HEK293 (cell line): ENCODE measurements at regions not wholly inside any gene's neighbourhood (a gene's known extent, or its start where the extent isn't known, plus 50 kb on each side); places are given as distances from the start of the nearest gene placed in this dataset.

Experiments
- CTCF ChIA-PET: fragments of 350-600 bp; formaldehyde crosslinking; extraction: SDS; loops from one replicate; lab custom pipeline; 2021; ENCODE audit warnings: antibody characterized with exemption; lab: Yijun Ruan, JAX
- POLR2A ChIA-PET: fragments of 300-600 bp; formaldehyde crosslinking; extraction: SDS; loops from one replicate; lab custom pipeline; 2020; ENCODE audit warnings: antibody characterized with exemption, inconsistent platforms; lab: Yijun Ruan, JAX
- H3K27ac ChIP-seq: fragments of 200-500 bp; sonication (Bioruptor generic); 2 replicates; pipeline ENCODE4 v1.5.1; 2014; ENCODE audit warnings: low read depth, low read length, control low read depth, inconsistent platforms; ENCODE audit errors: extremely low read depth
- H3K36me3 ChIP-seq, 2 experiments: fragments of 200-500 bp in 1 of 2; sonication (Bioruptor generic) in 1 of 2; 1 replicate in 1 of 2; 2 replicates in 1 of 2; pipeline ENCODE4 v1.5.1; 2014 to 2017; ENCODE audit warnings: inconsistent platforms in 2 of 2, low read length in 2 of 2; ENCODE audit not compliant: control insufficient read depth in 2 of 2, insufficient read depth in 1 of 2
- H3K4me1 ChIP-seq: fragments of 200-500 bp; sonication (Bioruptor generic); 2 replicates; pipeline ENCODE4 v1.5.1; 2014; ENCODE audit warnings: mild to moderate bottlenecking, low read length, inconsistent platforms; ENCODE audit not compliant: control insufficient read depth, insufficient read depth
- H3K4me3 ChIP-seq: 2 replicates; pipeline ENCODE4 v1.5.1; 2011; ENCODE audit warnings: low read depth, mild to moderate bottlenecking, control low read depth, low read length, moderate library complexity
- H3K9me3 ChIP-seq: fragments of 200-500 bp; sonication (Bioruptor generic); 2 replicates; pipeline ENCODE4 v1.5.1; 2014; ENCODE audit warnings: low read depth, low read length, inconsistent platforms; ENCODE audit not compliant: control insufficient read depth, insufficient read depth
- GLIS1 ChIP-seq: fragments of 450-650 bp; formaldehyde crosslinking; IDR thresholded peaks from 2 replicates; pipeline ENCODE4 v1.5.1; 2016; ENCODE audit warnings: missing biosample characterization, missing genetic modification characterization
- HOXA7 ChIP-seq: sonication (generic); formaldehyde crosslinking; IDR thresholded peaks from 2 replicates; pipeline ENCODE4 v1.8.1; 2022; ENCODE audit warnings: missing genetic modification reagents, borderline replicate concordance
- KLF1 ChIP-seq: fragments of 450-650 bp; formaldehyde crosslinking; IDR thresholded peaks from 2 replicates; pipeline ENCODE4 v1.5.1; 2016; ENCODE audit warnings: missing biosample characterization, missing genetic modification characterization
- KLF10 ChIP-seq: fragments of 450-650 bp; IDR thresholded peaks from 2 replicates; pipeline ENCODE4 v1.5.1; 2018; ENCODE audit warnings: missing biosample characterization, mild to moderate bottlenecking, missing genetic modification characterization
- KLF16 ChIP-seq: fragments of 450-650 bp; formaldehyde crosslinking; IDR thresholded peaks from 2 replicates; pipeline ENCODE4 v1.5.1; 2017; ENCODE audit warnings: missing biosample characterization, missing genetic modification characterization
- MYNN ChIP-seq: fragments of 450-650 bp; formaldehyde crosslinking; IDR thresholded peaks from 2 replicates; pipeline ENCODE4 v1.5.1; 2016; ENCODE audit warnings: missing biosample characterization, missing genetic modification characterization, borderline replicate concordance
- SALL2 ChIP-seq: fragments of 450-650 bp; formaldehyde crosslinking; IDR thresholded peaks from 2 replicates; pipeline ENCODE4 v1.5.0; 2017; ENCODE audit warnings: missing biosample characterization, mild to moderate bottlenecking, missing genetic modification characterization, borderline replicate concordance
- ZBTB21 ChIP-seq: fragments of 450-650 bp; formaldehyde crosslinking; IDR thresholded peaks from 2 replicates; pipeline ENCODE4 v1.5.1; 2017; ENCODE audit warnings: missing biosample characterization, missing genetic modification characterization
- ZNF19 ChIP-seq: fragments of 450-650 bp; formaldehyde crosslinking; IDR thresholded peaks from 2 replicates; pipeline ENCODE4; 2016; ENCODE audit warnings: missing biosample characterization, missing genetic modification characterization, low read depth
- ZNF239 ChIP-seq: fragments of 450-650 bp; formaldehyde crosslinking; IDR thresholded peaks from 2 replicates; pipeline ENCODE4 v1.5.1; 2016; ENCODE audit warnings: missing biosample characterization, missing genetic modification characterization
- ZNF394 ChIP-seq: fragments of 450-650 bp; formaldehyde crosslinking; IDR thresholded peaks from 2 replicates; pipeline ENCODE4 v1.5.1; 2016; ENCODE audit warnings: missing biosample characterization, missing genetic modification characterization, mild to moderate bottlenecking, moderate library complexity, borderline replicate concordance
- ZNF404 ChIP-seq: fragments of 450-650 bp; formaldehyde crosslinking; IDR thresholded peaks from 2 replicates; pipeline ENCODE4 v1.5.1; 2017; ENCODE audit warnings: missing biosample characterization, missing genetic modification characterization
- ZNF416 ChIP-seq: fragments of 450-650 bp; formaldehyde crosslinking; IDR thresholded peaks from 2 replicates; pipeline ENCODE4 v1.5.1; 2016; ENCODE audit warnings: missing biosample characterization, missing genetic modification characterization
- ZNF529 ChIP-seq: fragments of 450-650 bp; formaldehyde crosslinking; IDR thresholded peaks from 2 replicates; pipeline ENCODE4 v1.5.1; 2017; ENCODE audit warnings: missing genetic modification characterization, missing biosample characterization; ENCODE audit not compliant: insufficient replicate concordance
- ZNF629 ChIP-seq: fragments of 450-650 bp; formaldehyde crosslinking; IDR thresholded peaks from 2 replicates; pipeline ENCODE4 v1.5.1; 2017; ENCODE audit warnings: missing biosample characterization, missing genetic modification characterization
- ZNF658 ChIP-seq: fragments of 450-650 bp; formaldehyde crosslinking; IDR thresholded peaks from 2 replicates; pipeline ENCODE4; 2016; ENCODE audit warnings: missing biosample characterization, missing genetic modification characterization
- ZNF837 ChIP-seq: fragments of 450-650 bp; formaldehyde crosslinking; IDR thresholded peaks from 2 replicates; pipeline ENCODE4 v1.5.1; 2016; ENCODE audit warnings: missing biosample characterization, missing genetic modification characterization
- ZSCAN16 ChIP-seq: fragments of 450-650 bp; formaldehyde crosslinking; IDR thresholded peaks from 2 replicates; pipeline ENCODE4 v1.5.1; 2016; ENCODE audit warnings: missing biosample characterization, missing genetic modification characterization
- TF ChIP-seq, protein P1 (sequence below): IDR thresholded peaks from 2 replicates; pipeline ENCODE4 v1.6.1; 2011; ENCODE audit warnings: mild to moderate bottlenecking, low read depth, low read length, borderline replicate concordance
- TF ChIP-seq, protein P2 (sequence below): sonication (generic); formaldehyde crosslinking; IDR thresholded peaks from 2 replicates; pipeline ENCODE4 v1.8.1; 2022; ENCODE audit warnings: mild to moderate bottlenecking, moderate library complexity, missing genetic modification reagents
- TF ChIP-seq, protein P3 (sequence below): fragments of 450-650 bp; formaldehyde crosslinking; IDR thresholded peaks from 2 replicates; pipeline ENCODE4 v1.5.1; 2016; ENCODE audit warnings: missing biosample characterization, missing genetic modification characterization
- TF ChIP-seq, protein P4 (sequence below): fragments of 450-650 bp; formaldehyde crosslinking; IDR thresholded peaks from 2 replicates; pipeline ENCODE4 v1.5.1; 2017; ENCODE audit warnings: missing biosample characterization, mild to moderate bottlenecking, missing genetic modification characterization, moderate library complexity
- TF ChIP-seq, protein P5 (sequence below): fragments of 450-650 bp; formaldehyde crosslinking; IDR thresholded peaks from 2 replicates; pipeline ENCODE4 v1.5.1; 2016; ENCODE audit warnings: missing biosample characterization, missing genetic modification characterization

DNA sequence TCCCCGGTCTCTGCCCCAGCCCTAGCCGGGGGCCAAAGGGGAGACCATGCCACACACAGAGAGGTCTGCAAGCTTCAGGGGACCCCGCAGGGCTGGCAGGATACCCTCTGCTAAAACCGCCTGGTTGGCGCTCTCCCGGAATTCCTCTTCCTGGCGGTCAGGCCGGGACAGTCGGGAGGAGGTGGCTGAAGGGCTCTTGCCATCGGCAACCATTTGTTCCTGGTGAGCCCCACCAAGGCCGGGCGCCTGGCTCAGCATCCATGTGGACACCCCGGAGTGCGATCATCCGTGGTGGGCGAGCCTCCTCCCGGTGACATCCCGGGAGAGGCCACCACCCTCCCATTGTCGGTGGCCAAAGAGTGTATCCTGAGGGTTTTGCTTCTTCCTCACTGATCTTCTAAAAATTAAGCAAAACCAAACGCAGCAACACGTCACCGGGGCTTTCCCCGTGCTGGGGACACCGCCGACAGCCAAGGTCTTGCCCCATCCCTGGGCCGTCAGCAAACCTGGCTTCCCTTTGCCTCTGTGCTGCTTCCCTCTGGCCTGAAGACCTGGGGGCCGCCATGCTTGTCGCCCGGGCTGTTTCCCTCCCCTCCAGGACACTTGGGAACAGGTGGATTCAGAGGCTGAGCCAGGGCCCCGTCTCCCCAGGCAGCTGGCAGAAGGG is 59.1 kb upstream of the TTC34 start (continued):
- no peak for TF ChIP-seq ZBTB21 (tag by site-specific recombination)
- TF ChIP-seq MYNN (tag by site-specific recombination) = no peak
- TF ChIP-seq GLIS1 = no peak
- TF ChIP-seq, protein P1, sequence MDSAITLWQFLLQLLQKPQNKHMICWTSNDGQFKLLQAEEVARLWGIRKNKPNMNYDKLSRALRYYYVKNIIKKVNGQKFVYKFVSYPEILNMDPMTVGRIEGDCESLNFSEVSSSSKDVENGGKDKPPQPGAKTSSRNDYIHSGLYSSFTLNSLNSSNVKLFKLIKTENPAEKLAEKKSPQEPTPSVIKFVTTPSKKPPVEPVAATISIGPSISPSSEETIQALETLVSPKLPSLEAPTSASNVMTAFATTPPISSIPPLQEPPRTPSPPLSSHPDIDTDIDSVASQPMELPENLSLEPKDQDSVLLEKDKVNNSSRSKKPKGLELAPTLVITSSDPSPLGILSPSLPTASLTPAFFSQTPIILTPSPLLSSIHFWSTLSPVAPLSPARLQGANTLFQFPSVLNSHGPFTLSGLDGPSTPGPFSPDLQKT = no peak

DNA sequence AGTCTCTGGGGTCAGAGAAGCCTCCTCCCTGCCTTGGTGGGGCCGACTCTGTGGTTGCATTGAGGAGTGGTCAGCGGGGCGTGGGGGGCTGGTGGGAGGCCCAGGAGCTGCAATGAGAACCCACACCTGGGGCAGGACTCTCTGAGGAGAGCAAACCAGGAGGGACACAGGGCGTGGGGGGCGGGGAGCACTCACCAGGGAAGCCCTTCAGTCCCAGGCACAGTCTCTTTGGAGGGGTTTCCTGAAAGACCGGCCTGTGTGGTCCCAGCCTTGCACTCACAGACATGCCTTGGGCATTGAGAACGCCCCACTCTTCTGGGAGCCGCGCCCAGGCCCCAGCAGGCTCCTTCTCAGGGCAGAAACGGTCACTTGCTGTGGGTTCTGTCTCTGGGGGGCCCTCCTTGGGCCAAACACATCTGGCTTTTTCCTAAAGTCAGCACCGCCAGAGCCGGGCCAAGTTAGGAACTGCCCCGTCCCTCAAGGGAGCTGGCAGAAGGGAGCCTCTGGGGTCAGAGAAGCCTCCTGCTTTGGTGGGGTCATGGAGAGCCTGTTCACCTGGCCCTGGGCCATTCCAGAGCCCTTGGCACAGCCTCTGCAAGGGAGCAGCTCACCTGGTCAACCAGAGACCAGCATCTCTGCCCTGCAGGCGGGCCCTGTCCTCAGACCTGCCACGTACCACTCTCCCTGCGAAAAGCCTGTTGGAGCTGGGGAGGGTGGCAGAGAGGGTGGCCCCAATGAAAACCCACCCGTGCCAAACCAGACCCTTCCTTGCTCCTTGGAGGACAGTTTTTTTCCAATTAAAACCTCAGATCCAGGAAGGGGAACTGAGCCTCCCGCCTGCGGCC is 59.9 kb upstream of the TTC34 start:
- POLR2A ChIA-PET = no interaction called here
- TF ChIP-seq, protein P2, sequence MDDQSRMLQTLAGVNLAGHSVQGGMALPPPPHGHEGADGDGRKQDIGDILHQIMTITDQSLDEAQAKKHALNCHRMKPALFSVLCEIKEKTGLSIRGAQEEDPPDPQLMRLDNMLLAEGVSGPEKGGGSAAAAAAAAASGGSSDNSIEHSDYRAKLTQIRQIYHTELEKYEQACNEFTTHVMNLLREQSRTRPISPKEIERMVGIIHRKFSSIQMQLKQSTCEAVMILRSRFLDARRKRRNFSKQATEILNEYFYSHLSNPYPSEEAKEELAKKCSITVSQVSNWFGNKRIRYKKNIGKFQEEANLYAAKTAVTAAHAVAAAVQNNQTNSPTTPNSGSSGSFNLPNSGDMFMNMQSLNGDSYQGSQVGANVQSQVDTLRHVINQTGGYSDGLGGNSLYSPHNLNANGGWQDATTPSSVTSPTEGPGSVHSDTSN = no peak
- no peak overlapping the region for H3K27ac ChIP-seq
- H3K4me1 ChIP-seq = no peaks in the 10 kb centered on the region
- no peaks in the 10 kb centered on the region for H3K9me3 ChIP-seq
- CTCF ChIA-PET = no interaction called here
- H3K36me3 ChIP-seq = no peaks in the 10 kb centered on the region
- no peak overlapping the region for H3K4me3 ChIP-seq

DNA sequence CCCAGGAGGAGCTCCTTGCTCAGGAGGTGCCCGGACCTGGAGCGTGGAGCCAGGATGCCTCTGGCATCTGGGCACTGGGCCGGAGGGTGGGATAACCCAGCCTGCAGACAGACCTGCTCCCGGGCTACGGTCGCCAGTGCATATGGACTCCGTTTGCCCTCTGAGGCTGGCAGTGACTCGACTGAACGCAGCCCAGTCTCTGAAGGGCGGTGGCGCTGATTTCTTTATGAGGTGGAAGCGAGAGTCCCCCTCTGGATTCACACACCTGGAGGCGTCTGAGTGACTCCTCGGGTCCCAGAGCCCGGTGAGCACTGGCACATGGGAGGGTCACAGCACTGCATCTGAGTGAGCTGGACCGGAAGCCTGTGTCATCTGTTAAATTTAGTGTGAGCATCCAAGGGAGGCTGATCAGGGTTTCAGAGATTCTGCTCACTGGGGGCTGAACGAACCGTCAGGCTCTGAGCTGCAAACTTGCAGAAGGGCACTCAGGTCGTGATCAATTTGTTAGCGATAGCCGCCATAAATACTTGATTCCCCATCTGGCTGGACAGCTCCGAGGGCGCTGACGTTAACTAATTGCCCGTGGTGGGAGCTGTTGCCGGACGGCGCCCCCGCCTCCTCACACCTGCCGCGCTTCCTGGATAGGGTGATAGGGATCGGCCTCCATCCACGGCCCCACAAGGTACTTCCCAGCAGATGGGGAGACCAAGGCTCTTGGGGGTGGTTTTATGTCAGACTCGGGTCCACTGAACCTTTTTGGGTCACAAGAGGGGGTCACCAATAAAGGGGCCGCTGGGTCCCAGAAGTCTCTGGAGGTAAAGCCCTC is 60.7 kb upstream of the TTC34 start:
- H3K27ac ChIP-seq = no peak overlapping the region
- CTCF ChIA-PET = interaction anchor here (0.7 kb wide), 1 partner anchor 861 kb away, joined by 3 read pairs; no protein-coding TSS in a partner anchor
- H3K4me3 ChIP-seq = no peak overlapping the region
- no peaks in the 10 kb centered on the region for H3K4me1 ChIP-seq
- no peak for TF ChIP-seq ZSCAN16
- TF ChIP-seq KLF16 = no peak
- no peak for TF ChIP-seq ZNF394 (tag by site-specific recombination)
- TF ChIP-seq, protein P3, sequence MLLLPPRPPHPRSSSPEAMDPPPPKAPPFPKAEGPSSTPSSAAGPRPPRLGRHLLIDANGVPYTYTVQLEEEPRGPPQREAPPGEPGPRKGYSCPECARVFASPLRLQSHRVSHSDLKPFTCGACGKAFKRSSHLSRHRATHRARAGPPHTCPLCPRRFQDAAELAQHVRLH (tag by site-specific recombination) = no peak
- no peak for TF ChIP-seq KLF1
- TF ChIP-seq ZNF19 (tag by site-specific recombination) = no peak
- TF ChIP-seq, protein P4, sequence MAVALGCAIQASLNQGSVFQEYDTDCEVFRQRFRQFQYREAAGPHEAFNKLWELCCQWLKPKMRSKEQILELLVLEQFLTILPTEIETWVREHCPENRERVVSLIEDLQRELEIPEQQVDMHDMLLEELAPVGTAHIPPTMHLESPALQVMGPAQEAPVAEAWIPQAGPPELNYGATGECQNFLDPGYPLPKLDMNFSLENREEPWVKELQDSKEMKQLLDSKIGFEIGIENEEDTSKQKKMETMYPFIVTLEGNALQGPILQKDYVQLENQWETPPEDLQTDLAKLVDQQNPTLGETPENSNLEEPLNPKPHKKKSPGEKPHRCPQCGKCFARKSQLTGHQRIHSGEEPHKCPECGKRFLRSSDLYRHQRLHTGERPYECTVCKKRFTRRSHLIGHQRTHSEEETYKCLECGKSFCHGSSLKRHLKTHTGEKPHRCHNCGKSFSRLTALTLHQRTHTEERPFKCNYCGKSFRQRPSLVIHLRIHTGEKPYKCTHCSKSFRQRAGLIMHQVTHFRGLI (tag by site-specific recombination) = no peak
- no peak for TF ChIP-seq ZNF629
- TF ChIP-seq ZNF658 = no peak
- TF ChIP-seq SALL2 = no peak
- TF ChIP-seq ZNF239 (tag by site-specific recombination) = no peak
- TF ChIP-seq, protein P5, sequence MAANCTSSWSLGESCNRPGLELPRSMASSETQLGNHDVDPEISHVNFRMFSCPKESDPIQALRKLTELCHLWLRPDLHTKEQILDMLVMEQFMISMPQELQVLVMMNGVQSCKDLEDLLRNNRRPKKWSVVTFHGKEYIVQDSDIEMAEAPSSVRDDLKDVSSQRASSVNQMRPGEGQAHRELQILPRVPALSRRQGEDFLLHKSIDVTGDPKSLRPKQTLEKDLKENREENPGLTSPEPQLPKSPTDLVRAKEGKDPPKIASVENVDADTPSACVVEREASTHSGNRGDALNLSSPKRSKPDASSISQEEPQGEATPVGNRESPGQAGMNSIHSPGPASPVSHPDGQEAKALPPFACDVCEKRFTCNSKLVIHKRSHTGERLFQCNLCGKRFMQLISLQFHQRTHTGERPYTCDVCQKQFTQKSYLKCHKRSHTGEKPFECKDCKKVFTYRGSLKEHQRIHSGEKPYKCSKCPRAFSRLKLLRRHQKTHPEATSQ (tag by site-specific recombination) = no peak
- no peak for TF ChIP-seq ZNF416
- TF ChIP-seq ZNF837 (tag by site-specific recombination) = no peak
- no peak for TF ChIP-seq KLF10 (tag by site-specific recombination)
- no peak for TF ChIP-seq HOXA7 (CRISPR knock-in tag)
- no peak for TF ChIP-seq ZNF404 (tag by site-specific recombination)
- TF ChIP-seq ZNF529 (tag by site-specific recombination) = no peak
- H3K36me3 ChIP-seq = no peaks in the 10 kb centered on the region
- POLR2A ChIA-PET = no interaction called here
- no peaks in the 10 kb centered on the region for H3K9me3 ChIP-seq
